ENCODE measurements at regions not wholly inside any gene's neighbourhood (a gene's known extent, or its start where the extent isn't known, plus 50 kb on each side); places are given as distances from the start of the nearest gene placed in this dataset.
A peak's percentile ranks its signal among the peaks of the same experiment; 100 is the strongest.

GRCh38 chr11:56932572-56933220 lies 56.0 kb upstream of the OR5AK2 start:
- no peak for TF ChIP-seq SIN3A (IDR thresholded peaks at IDR 0.05; ENCODE audit: borderline replicate concordance, insufficient read depth, low read length)
- no peak for TF ChIP-seq POLR2AphosphoS5 (IDR thresholded peaks at IDR 0.05; ENCODE audit: low read depth, low read length)
- peak in 1 of 2 experiments; percentile 34; a peak in 1 of 4 replicates for TF ChIP-seq REST (IDR thresholded peaks at IDR 0.05; ENCODE audit: insufficient read depth in 1 of 2, low read depth in 2 of 2, low read length in 2 of 2)
- peak; percentile 37; the same call in 1 of the 2 replicates for TF ChIP-seq TAF1 (IDR thresholded peaks at IDR 0.05; ENCODE audit: borderline replicate concordance, insufficient read depth, low read length)

DNA sequence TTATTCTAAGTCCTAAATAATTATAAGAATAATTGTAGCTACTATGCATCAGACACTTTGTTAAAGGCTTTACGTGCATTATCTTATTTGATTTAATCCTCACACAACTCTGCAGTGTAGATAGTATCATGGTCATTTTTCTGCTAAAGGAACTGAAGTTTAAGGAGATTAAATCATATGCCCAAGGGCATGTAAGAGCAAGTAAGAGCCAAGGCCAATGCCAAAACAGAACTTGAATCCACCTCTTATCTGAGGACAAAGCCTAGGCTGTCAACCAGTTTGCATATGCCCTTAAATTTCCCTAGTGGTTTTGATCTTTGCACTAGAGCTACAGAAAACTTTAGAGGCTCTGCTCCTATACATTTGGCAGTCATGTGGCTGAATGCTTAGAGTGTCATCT lies 65.6 kb upstream of the OR5AK2 start:
- no peak for TF ChIP-seq POLR2AphosphoS5 (IDR thresholded peaks at IDR 0.05; ENCODE audit: low read depth, low read length)
- TF ChIP-seq REST (IDR thresholded peaks at IDR 0.05; ENCODE audit: insufficient read depth in 1 of 2, low read depth in 2 of 2, low read length in 2 of 2): no peak
- TF ChIP-seq FOXP2 (optimal IDR thresholded peaks at IDR 0.05; ENCODE audit: borderline replicate concordance, extremely low read depth, extremely low read length, insufficient read depth): no peak
- TF ChIP-seq SIN3A (IDR thresholded peaks at IDR 0.05; ENCODE audit: borderline replicate concordance, insufficient read depth, low read length): no peak
- TF ChIP-seq TAF1 (IDR thresholded peaks at IDR 0.05; ENCODE audit: borderline replicate concordance, insufficient read depth, low read length): no peak

GRCh38 chr11:56922421-56922820 lies 66.3 kb upstream of the OR5AK2 start:
- TF ChIP-seq POLR2AphosphoS5 (IDR thresholded peaks at IDR 0.05; ENCODE audit: low read depth, low read length) (no peak), REST (IDR thresholded peaks at IDR 0.05; ENCODE audit: insufficient read depth in 1 of 2, low read depth in 2 of 2, low read length in 2 of 2) (no peak), TAF1 (IDR thresholded peaks at IDR 0.05; ENCODE audit: borderline replicate concordance, insufficient read depth, low read length) (no peak), FOXP2 (optimal IDR thresholded peaks at IDR 0.05; ENCODE audit: borderline replicate concordance, extremely low read depth, extremely low read length, insufficient read depth) (no peak), SIN3A (IDR thresholded peaks at IDR 0.05; ENCODE audit: borderline replicate concordance, insufficient read depth, low read length) (no peak)

DNA sequence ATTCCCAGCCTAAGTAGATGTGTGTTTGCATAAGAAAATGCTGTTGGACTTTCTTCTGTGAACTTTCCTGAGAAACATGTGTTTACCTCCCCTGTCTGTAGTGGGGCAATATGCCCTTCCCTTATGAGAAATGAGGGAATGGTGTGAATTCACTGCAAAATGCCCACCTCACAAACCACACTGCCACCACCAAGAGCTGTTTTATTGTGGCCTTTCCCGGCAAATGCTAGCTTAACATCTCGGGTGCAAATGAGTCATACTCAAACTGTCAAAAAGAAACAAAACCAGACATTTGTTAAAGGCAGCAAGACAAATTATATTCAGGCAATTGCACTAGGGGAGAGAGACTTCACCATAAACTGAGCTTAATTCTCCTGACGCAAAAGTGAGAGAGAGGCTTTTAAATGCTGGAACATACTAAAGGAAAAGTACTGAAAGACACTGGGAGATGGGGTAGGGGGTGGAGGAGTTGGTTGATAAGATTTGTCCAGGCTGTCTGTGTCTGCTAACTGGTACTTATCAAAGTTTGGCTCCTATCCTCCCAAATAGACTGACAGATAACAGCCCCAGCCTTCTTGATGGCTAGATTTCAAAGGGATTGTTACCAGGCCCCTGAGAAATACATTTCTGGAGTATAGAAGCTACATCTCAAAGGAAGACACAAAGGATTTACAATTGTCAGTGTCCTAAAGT lies 70.9 kb upstream of the OR5AK2 start:
- TF ChIP-seq TAF1 (IDR thresholded peaks at IDR 0.05; ENCODE audit: borderline replicate concordance, insufficient read depth, low read length): no peak
- no peak for TF ChIP-seq POLR2AphosphoS5 (IDR thresholded peaks at IDR 0.05; ENCODE audit: low read depth, low read length)
- no peak for TF ChIP-seq SIN3A (IDR thresholded peaks at IDR 0.05; ENCODE audit: borderline replicate concordance, insufficient read depth, low read length)
- TF ChIP-seq FOXP2 (optimal IDR thresholded peaks at IDR 0.05; ENCODE audit: borderline replicate concordance, extremely low read depth, extremely low read length, insufficient read depth): no peak
- TF ChIP-seq REST (IDR thresholded peaks at IDR 0.05; ENCODE audit: insufficient read depth in 1 of 2, low read depth in 2 of 2, low read length in 2 of 2): no peak

All from PFSK-1 (cell line).